ENCODE measurements at regions not wholly inside any gene's neighbourhood (a gene's known extent, or its start where the extent isn't known, plus 50 kb on each side); places are given as distances from the start of the nearest gene placed in this dataset.
"Not testable (repeated sequence)": the region's sequence is repeated elsewhere in the genome, so short reads cannot be mapped to it uniquely, and the experiment has no call there.

DNA sequence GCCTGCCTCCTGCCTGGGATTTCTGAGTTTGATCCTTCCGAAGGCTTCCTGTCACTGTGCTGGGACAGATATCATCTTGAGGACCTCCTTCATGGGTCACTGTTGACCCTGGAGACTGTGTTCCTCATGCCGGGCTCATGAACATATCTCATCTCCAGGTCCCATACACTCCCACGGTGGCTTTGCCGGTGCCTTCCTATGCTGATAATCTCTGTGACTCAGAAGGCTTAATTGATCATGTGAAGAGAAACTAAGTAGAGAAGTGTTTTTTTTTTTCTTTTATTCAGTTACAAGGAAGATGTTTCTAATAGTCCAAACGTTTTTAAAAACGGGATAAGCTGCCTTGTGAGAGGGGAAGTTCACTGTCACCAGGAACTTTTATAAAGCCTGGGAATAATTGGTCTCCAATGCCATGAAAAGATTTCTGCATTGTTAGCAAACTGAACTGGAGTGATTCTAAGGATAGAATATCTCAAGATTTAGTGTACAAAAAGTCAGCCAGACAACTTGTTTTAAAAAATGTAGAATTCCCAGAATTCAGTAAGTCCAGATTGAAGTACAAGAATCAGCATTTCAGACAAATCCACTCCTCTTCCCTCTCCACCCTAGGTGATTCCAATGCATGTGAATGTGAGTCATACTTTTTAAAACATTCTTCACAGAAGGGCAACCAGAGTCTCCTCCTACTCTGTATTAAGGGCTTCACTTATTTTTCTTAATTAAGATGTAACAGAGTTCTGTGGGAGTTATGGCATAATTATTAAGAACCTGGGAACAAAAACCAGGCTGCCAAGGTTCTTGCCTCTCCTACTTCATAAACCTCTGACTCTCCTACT is 139.8 kb upstream of the LGR5 start:
- DNase-seq (ENCODE audit: low spot score): no peak

DNA sequence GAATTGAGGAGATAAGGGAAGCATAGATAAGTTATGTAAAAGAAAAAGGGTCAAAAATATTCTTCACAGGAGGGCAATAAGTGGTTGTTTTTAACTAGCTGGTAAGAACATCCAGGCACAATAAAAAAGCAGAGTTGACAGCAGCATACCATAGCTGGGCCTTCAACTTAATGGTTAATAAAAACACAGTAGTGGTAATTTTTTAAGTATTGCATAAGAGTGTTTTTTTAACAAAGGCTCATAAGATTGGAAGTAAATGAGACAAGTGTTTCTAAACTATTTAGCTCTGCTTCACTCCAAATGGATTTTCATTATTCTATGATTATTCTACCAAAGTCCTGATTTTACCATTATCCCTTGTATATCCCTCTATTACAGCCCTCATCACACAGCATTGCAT is 140.1 kb upstream of the TSPAN8 start:
- DNase-seq (ENCODE audit: low spot score): no peak

- no peak for DNase-seq (ENCODE audit: low spot score)
Measured at GRCh38 chr12:71295953-71296352, 138.2 kb upstream of the TSPAN8 start.

- DNase-seq (ENCODE audit: low spot score): no peak
Measured at GRCh38 chr12:71291746-71292145, 133.9 kb upstream of the TSPAN8 start.

DNA sequence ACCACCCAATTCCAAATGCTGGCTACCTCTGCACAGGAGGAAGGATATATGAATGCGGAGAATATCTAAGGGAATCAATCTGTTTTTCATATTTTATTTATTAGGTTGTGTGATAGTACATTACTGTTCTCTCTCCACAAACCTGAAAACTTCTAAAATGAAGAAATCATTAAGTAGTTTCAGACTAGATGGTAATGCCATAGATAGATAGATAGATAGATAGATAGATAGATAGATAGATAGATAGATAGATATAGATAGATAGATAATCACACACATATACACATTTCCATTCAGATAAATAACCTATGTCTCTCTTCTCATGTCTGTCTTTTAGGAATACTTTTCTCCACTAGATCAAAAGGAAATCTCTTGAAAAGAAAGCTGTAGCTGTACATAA is 126.1 kb upstream of the TSPAN8 start:
- no peak for DNase-seq (ENCODE audit: low spot score)

DNA sequence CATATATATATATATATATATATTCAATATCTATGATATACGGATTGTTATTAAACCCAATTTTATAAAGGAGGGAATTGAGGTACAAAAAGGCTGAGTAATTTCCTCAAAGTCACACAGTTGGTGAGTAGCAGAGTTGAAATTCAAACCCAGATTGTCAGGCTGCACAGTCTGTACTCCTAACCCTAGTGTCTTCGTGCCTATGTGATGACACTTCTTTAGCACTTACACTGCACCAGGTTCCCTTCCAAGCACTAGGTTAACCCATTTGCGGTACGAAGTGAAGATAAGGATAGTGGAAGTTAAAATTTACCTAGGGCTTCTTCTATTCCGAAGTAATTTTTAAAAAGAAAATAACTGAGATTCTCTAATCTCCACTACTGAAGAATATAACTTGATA is 125.1 kb upstream of the TSPAN8 start:
- DNase-seq (ENCODE audit: low spot score): no peak

DNA sequence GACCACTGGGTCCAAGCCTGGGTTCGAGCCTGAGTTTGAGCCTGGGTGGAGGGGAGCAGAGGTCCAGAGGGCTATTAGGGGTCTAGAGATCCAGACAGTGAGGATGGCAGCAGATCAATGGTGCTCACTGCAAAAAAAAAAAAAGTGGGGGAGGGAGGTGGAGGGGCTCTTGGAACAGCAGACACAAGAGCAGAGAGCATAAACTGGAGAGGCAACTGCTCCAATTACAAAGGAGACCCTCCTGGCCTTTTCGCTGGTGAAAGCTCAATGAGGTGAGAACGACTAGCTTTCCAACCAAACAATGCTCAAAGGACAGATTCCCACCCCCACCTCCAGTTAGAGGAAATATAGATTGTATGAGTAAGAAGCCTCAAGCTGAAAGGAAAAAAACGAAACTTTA is 124.2 kb upstream of the TSPAN8 start:
- no peak for DNase-seq (ENCODE audit: low spot score)

DNA sequence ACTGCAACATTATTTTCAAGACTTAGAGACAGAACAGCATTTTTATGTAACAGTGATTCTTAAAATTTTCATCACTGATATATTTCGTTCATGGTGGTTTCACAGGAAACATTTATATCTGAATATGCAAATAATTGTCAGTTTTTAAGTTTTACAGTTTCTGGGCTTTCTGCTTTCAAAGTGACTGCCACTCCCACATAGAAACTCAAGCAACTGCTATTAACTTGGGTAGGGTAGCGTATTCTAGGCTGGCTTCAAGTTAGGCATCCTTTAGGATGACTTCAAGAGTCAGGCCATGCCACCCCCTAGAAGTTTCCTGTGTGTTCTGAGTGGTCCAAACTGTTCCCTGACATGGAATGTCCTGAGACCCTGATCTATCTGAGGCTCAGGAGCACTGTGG is 123.6 kb upstream of the TSPAN8 start:
- DNase-seq (ENCODE audit: low spot score): no peak

DNA sequence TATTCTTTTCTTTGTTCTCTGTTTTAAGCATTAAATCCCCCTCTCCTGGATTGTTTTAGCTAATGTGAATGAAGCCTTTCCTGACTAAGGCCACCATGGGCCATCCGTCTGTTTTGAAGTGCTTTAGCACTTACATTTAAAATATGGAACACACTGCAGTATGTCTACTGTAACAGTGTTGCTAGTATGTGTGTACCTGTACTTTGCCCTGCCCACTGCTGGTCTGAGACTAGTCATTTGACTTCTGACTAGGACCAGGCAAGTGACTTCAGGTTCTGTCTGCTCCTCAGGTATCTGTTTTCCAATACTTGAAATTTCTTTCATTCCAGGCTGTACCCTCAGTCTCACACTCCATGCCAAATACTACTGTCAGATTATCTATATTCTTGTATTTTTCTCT is 120.1 kb upstream of the TSPAN8 start:
- no peak for DNase-seq (ENCODE audit: low spot score)

GRCh38 chr12:71276541-71276940 is 118.7 kb upstream of the TSPAN8 start:
- DNase-seq (ENCODE audit: low spot score): no peak

- not testable (repeated sequence) for DNase-seq (ENCODE audit: low spot score)
Measured at GRCh38 chr12:71270794-71271193, 113.0 kb upstream of the TSPAN8 start.

- no peak for DNase-seq (ENCODE audit: low spot score)
Measured at GRCh38 chr12:71270057-71270456, 112.3 kb upstream of the TSPAN8 start.

DNA sequence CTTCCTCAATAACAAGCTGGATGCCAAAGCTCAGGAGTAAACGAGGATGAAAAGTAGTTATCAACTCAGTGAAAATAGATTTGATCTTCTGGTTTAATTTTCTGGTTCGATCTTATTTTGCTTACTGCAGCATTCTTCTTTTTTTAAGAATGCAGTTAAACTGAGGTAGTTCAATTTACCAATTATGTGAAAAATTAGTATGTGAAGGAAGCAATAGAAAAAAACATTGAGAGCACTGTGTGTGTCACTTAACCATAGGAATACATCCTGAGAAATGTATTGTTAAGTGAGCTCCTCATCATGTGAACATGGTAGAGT is 111.4 kb upstream of the TSPAN8 start:
- DNase-seq (ENCODE audit: low spot score): no peak

DNA sequence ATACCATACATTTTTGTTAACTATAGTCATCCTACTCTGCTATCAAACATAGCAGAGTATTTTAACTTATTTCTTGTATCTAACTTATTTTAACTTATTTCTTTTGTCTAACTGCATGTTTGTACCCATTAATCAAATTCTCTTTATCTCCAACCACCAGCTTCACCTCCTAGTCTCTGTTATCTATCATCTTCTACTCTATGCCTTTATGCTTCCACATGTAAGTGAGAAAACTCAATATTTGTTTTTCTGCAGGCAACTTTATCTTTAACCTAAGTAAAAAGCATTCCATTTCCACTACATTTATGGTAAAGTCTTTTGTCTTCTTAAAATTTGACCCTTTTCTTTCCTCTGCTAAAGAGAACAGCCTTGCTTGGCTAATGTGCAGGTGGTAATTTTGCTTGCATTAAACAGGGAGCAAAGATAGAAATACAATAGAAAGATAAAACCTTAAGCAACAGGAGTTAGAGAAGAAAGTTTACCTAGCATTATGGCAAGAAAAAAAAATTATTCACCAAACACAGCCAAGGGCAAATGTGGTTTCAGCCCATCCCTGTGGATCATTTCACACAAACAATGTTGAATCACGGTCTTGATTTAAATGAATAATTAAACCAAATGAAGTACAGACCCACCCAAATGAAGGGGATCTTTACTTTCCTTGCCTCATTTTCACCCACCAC is 110.9 kb upstream of the TSPAN8 start:
- DNase-seq (ENCODE audit: low spot score): no peak

DNA sequence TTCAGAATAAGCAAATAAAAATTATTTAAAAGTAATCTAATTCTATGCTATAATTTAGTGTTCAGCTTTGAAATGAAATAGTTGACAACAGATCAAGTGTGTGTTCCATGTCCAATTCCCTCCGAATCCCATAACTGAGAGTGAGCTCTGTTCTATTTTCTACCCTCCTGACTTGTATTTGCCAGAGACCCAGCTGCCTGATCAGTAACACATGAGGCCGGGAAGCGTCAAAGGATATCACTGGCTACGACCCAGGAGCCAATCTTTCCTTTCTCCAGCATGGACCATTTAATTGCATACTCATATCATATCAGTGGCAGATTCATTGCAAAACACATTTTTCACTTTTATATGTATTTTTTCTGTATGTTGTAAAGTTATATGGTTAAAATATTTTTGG is 108.8 kb upstream of the TSPAN8 start:
- no peak for DNase-seq (ENCODE audit: low spot score)

DNA sequence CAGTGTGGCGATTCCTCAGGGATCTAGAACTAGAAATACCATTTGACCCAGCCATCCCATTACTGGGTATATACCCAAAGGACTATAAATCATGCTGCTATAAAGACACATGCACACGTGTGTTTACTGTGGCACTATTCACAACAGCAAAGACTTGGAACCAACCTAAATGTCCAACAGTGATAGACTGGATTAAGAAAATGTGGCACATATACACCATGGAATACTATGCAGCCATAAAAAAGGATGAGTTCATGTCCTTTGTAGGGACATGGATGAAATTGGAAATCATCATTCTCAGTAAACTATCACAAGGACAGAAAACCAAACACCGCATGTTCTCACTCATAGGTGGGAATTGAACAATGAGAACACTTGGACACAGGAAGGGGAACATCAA is 107.9 kb upstream of the TSPAN8 start:
- not testable (repeated sequence) for DNase-seq (ENCODE audit: low spot score)

- no peak for DNase-seq (ENCODE audit: low spot score)
Measured at GRCh38 chr12:71262466-71262865, 104.7 kb upstream of the TSPAN8 start.

GRCh38 chr12:71252473-71252872 is 94.7 kb upstream of the TSPAN8 start:
- no peak for DNase-seq (ENCODE audit: low spot score)

DNA sequence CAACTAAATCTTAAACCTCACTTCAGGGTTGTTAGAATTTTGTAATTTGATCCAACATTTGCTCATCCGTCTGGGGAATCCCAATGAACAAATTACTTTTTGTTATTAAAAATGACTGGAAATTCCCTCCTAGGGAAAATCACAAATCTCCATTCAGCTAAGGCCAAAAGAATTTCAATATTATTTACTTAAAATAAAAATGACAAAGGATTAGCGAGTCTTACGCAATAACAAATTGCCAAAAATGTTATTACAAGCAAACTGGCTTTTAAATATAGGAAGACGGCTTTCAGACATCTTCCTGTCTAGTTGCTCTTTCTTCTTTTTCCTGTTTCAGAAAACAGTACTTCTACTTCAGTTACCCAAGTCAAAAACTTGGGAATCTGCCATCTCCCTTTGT is 92.4 kb upstream of the TSPAN8 start:
- DNase-seq (ENCODE audit: low spot score): no peak

GRCh38 chr12:71243370-71243769 is 85.6 kb upstream of the TSPAN8 start:
- no peak for DNase-seq (ENCODE audit: low spot score)

GRCh38 chr12:71242511-71242910 is 84.7 kb upstream of the TSPAN8 start:
- DNase-seq (ENCODE audit: low spot score): no peak

GRCh38 chr12:71240946-71241345 is 83.1 kb upstream of the TSPAN8 start:
- DNase-seq (ENCODE audit: low spot score): no peak

DNA sequence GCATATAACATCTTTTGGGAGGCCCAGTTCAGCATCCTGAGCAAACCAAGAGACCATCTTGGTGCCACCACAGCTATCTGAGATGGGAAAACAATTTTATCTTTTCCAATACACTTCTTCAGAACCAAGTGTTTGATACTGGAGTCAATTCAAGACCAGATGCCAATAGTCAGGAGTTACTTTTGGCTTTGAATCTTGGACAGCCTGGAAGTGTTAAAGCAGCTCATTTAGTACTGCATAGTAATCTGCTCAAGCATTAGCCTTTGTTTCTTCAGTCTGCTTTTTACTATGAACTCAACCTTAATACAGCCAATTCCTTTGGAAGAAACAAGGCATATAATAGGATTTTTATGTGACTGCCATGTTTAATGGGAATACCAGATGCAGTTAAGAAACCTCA is 81.9 kb upstream of the TSPAN8 start:
- no peak for DNase-seq (ENCODE audit: low spot score)

DNA sequence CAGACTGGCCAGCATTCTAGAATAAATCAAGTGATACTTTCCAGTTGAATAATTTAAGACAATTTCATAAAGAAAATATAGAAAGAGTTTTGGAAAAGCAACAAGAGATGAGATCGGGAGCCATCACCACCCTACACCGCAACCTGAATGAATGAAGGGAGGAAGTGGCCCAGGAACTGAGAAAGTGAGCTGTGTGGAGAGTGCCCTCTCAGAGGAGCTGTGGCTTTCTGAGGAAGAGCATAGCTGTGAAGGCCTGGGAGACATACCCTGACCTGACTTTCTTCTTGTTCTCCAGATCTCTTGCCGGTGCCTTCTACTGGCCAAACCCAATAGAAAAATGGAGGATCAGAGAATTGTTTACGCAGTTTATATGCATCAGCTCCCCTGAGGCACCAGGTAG is 79.3 kb upstream of the TSPAN8 start:
- DNase-seq (ENCODE audit: low spot score): no peak

Measured in hepatic stellate cell (primary cell).